Epithelial cell of proximal tubule (primary cell): ENCODE measurements at regions not wholly inside any gene's neighbourhood (a gene's known extent, or its start where the extent isn't known, plus 50 kb on each side); places are given as distances from the start of the nearest gene placed in this dataset.

ENCODE experiments used
- DNase-seq: peaks from one replicate; pipeline ENCODE4 v3.0.0-alpha.2; 2011; ENCODE audit warnings: low read depth
- H3K4me3 ChIP-seq: 2 replicates; pipeline ENCODE4 v1.5.1; 2011; ENCODE audit warnings: low read depth, mild to moderate bottlenecking, low read length
- CTCF ChIP-seq: conservative IDR thresholded peaks from 2 replicates; pipeline ENCODE4 v1.5.1; 2012; ENCODE audit warnings: low read depth, mild to moderate bottlenecking, low read length

GRCh38 chr2:198731842-198732399 lies 725.8 kb downstream of the SATB2 start:
- no peak for DNase-seq
- H3K4me3 ChIP-seq, result no peak overlapping the region
- TF ChIP-seq CTCF, result no peak

- no peak for TF ChIP-seq CTCF
Observed at GRCh38 chr2:198720266-198720665, 737.5 kb downstream of the SATB2 start.

GRCh38 chr2:198717451-198717850 lies 740.3 kb downstream of the SATB2 start:
- H3K4me3 ChIP-seq, result no peak overlapping the region
- TF ChIP-seq CTCF, result no peak
- DNase-seq, result no peak

More at GRCh38 chr2:198720266-198720665, 737.5 kb downstream of the SATB2 start:
- no peak for DNase-seq
- no peak overlapping the region for H3K4me3 ChIP-seq

- DNase-seq, result no peak
- H3K4me3 ChIP-seq, result no peak overlapping the region
- no peak for TF ChIP-seq CTCF
Observed at GRCh38 chr2:198715302-198715835, 742.4 kb downstream of the SATB2 start.

GRCh38 chr2:198712485-198712884 lies 745.3 kb downstream of the SATB2 start:
- DNase-seq, result no peak
- no peak for TF ChIP-seq CTCF
- no peak overlapping the region for H3K4me3 ChIP-seq

GRCh38 chr2:198711484-198711883 lies 746.3 kb downstream of the SATB2 start:
- no peak for DNase-seq
- H3K4me3 ChIP-seq, result no peak overlapping the region
- no peak for TF ChIP-seq CTCF

- H3K4me3 ChIP-seq, result no peak overlapping the region
- DNase-seq, result no peak
- TF ChIP-seq CTCF, result no peak
Observed at GRCh38 chr2:198710562-198710961, 747.2 kb downstream of the SATB2 start.
